Gastrocnemius medialis (tissue), 4 donors: ENCODE measurements at regions not wholly inside any gene's neighbourhood (a gene's known extent, or its start where the extent isn't known, plus 50 kb on each side); places are given as distances from the start of the nearest gene placed in this dataset.

ENCODE experiments used
- ATAC-seq, 2 donors: fragments of 150-250 bp; one replicate each; pipeline ENCODE4 v1.9.1; 2016
- DNase-seq, 2 donors: peaks; one replicate each; pipeline ENCODE4 v3.0.0-alpha.2; 2019
- H3K27ac ChIP-seq, 4 donors: fragments of 200-600 bp; sonication (generic); 1 replicate in 1 of 4; 2 replicates in 3 of 4; pipeline ENCODE4 v1.5.1; 2016 to 2018; ENCODE audit warnings: mild to moderate bottlenecking in 2 of 4, moderate library complexity in 1 of 4
- H3K27me3 ChIP-seq, 3 donors: fragments of 200-600 bp; sonication (generic) in 2 of 3; 1 replicate in 1 of 3; 2 replicates in 2 of 3; pipeline versions ENCODE4 v1.5.1 to v1.6.0; 2016 to 2019; ENCODE audit warnings: mild to moderate bottlenecking in 1 of 3, moderate library complexity in 1 of 3
- H3K36me3 ChIP-seq, 2 donors: fragments of 200-600 bp; sonication (generic) in 1 of 2; one replicate each; pipeline ENCODE4 v1.5.1; 2017 to 2018
- H3K4me1 ChIP-seq, 2 donors: fragments of 200-600 bp; sonication (generic) in 1 of 2; one replicate each; pipeline ENCODE4 v1.5.1; 2016 to 2017; ENCODE audit warnings: mild to moderate bottlenecking in 2 of 2
- H3K4me3 ChIP-seq, 4 donors: fragments of 200-600 bp; sonication (generic) in 3 of 4; 1 replicate in 1 of 4; 2 replicates in 3 of 4; pipeline ENCODE4 v1.5.1; 2016 to 2019; ENCODE audit warnings: mild to moderate bottlenecking in 2 of 4
- H3K9me3 ChIP-seq, 3 donors: fragments of 200-600 bp; sonication (generic) in 2 of 3; 1 replicate in 1 of 3; 2 replicates in 2 of 3; pipeline ENCODE4 v1.5.1; 2016 to 2019
- POLR2A ChIP-seq, 2 donors: fragments of 450-650 bp; IDR thresholded peaks; one replicate each; pipeline ENCODE4 v1.6.1; 2017; ENCODE audit warnings: antibody characterized with exemption in 2 of 2, mild to moderate bottlenecking in 2 of 2, moderate library complexity in 2 of 2
- in situ Hi-C, 4 donors: fragments of 200-750 bp; cut with MboI; loops; one replicate each; pipeline versions ENCODE4 v1.15.0 to v1.8.0; 2017; ENCODE audit warnings: low sequenced_read_pairs in 4 of 4
- intact Hi-C: fragments of 100-400 bp; cut with DNase I; formaldehyde crosslinking; loops from one replicate; pipeline ENCODE4 v1.15.1; 2023; ENCODE audit warnings: low total_unique reads
- TF ChIP-seq, protein P1 (sequence below), 5 experiments: fragments of 450-650 bp in 3 of 5; fragments of 200-600 bp in 2 of 5; sonication (generic) in 2 of 5; IDR thresholded peaks in 4 of 5; conservative IDR thresholded peaks in 1 of 5; 1 replicate in 4 of 5; 2 replicates in 1 of 5; pipeline ENCODE4 v1.5.1; 2016 to 2019; ENCODE audit warnings: antibody characterized with exemption in 5 of 5, mild to moderate bottlenecking in 3 of 5, moderate library complexity in 3 of 5

GRCh38 chrX:6898371-6898770 lies 249.1 kb upstream of the STS start:
- no peak overlapping the region for H3K27ac ChIP-seq
- no peaks in the 10 kb centered on the region for H3K9me3 ChIP-seq
- in situ Hi-C loops (no loop called here), intact Hi-C loops (no loop called here)
- DNase-seq: no peak
- H3K27me3 ChIP-seq: no peaks in the 10 kb centered on the region
- no peak overlapping the region for H3K4me3 ChIP-seq
- no peaks in the 10 kb centered on the region for H3K4me1 ChIP-seq
- no peak for TF ChIP-seq POLR2A (IDR thresholded peaks at IDR 0.05)
- TF ChIP-seq, protein P1, sequence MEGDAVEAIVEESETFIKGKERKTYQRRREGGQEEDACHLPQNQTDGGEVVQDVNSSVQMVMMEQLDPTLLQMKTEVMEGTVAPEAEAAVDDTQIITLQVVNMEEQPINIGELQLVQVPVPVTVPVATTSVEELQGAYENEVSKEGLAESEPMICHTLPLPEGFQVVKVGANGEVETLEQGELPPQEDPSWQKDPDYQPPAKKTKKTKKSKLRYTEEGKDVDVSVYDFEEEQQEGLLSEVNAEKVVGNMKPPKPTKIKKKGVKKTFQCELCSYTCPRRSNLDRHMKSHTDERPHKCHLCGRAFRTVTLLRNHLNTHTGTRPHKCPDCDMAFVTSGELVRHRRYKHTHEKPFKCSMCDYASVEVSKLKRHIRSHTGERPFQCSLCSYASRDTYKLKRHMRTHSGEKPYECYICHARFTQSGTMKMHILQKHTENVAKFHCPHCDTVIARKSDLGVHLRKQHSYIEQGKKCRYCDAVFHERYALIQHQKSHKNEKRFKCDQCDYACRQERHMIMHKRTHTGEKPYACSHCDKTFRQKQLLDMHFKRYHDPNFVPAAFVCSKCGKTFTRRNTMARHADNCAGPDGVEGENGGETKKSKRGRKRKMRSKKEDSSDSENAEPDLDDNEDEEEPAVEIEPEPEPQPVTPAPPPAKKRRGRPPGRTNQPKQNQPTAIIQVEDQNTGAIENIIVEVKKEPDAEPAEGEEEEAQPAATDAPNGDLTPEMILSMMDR (IDR thresholded peaks at IDR 0.05 in 4 of 5, conservative IDR thresholded peaks at IDR 0.05 in 1 of 5): no peak
- no peak for ATAC-seq
- H3K36me3 ChIP-seq: no peaks in the 10 kb centered on the region

DNA sequence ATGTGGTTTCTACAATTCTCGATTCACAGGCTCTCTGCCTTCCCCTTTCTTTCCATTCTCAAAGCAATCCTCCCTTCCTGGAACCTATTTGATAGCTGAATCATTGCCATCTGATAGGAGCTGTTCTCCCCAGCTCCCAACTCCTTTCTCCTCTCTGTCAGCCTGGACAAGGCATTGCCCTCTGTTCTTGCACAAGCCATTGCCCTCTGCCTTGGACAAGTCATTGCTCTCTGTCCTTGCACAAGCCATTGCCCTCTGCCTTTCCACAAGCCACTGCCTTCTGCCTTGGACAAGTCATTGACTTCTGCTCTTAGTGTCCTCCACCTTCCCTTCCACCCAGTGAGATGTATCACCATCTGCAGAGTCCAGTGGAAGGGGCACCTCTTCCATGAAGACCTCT lies 256.1 kb upstream of the STS start:
- no peak overlapping the region for H3K4me3 ChIP-seq
- H3K9me3 ChIP-seq: no peaks in the 10 kb centered on the region
- no peaks in the 10 kb centered on the region for H3K36me3 ChIP-seq
- no peaks in the 10 kb centered on the region for H3K27me3 ChIP-seq
- no peaks in the 10 kb centered on the region for H3K4me1 ChIP-seq
- intact Hi-C loops: no loop called here
- in situ Hi-C loops: no loop called here
- TF ChIP-seq, protein P1 (IDR thresholded peaks at IDR 0.05 in 4 of 5, conservative IDR thresholded peaks at IDR 0.05 in 1 of 5): no peak
- TF ChIP-seq POLR2A (IDR thresholded peaks at IDR 0.05): no peak
- ATAC-seq (no peak), DNase-seq (no peak)
- no peak overlapping the region for H3K27ac ChIP-seq

- Histone ChIP-seq H3K4me1 (no peaks in the 10 kb centered on the region), H3K4me3 (no peak overlapping the region), H3K9me3 (no peaks in the 10 kb centered on the region), H3K36me3 (no peaks in the 10 kb centered on the region), H3K27me3 (no peaks in the 10 kb centered on the region), H3K27ac (no peak overlapping the region)
- intact Hi-C loops: no loop called here
- no peak for DNase-seq
- ATAC-seq: no peak
- no peak for TF ChIP-seq POLR2A (IDR thresholded peaks at IDR 0.05)
- TF ChIP-seq, protein P1 (IDR thresholded peaks at IDR 0.05 in 4 of 5, conservative IDR thresholded peaks at IDR 0.05 in 1 of 5): no peak
- in situ Hi-C loops: no loop called here
Measured at GRCh38 chrX:6890544-6891261, 256.8 kb upstream of the STS start.

- in situ Hi-C loops (no loop called here), intact Hi-C loops (no loop called here)
- DNase-seq (no peak), ATAC-seq (no peak)
- Histone ChIP-seq H3K27ac (no peak overlapping the region), H3K9me3 (no peaks in the 10 kb centered on the region), H3K4me1 (no peaks in the 10 kb centered on the region), H3K36me3 (no peaks in the 10 kb centered on the region), H3K4me3 (no peak overlapping the region), H3K27me3 (no peaks in the 10 kb centered on the region)
- TF ChIP-seq POLR2A (IDR thresholded peaks at IDR 0.05): no peak
- TF ChIP-seq, protein P1 (IDR thresholded peaks at IDR 0.05 in 4 of 5, conservative IDR thresholded peaks at IDR 0.05 in 1 of 5): no peak
Measured at GRCh38 chrX:6885909-6886308, 261.6 kb upstream of the STS start.

DNA sequence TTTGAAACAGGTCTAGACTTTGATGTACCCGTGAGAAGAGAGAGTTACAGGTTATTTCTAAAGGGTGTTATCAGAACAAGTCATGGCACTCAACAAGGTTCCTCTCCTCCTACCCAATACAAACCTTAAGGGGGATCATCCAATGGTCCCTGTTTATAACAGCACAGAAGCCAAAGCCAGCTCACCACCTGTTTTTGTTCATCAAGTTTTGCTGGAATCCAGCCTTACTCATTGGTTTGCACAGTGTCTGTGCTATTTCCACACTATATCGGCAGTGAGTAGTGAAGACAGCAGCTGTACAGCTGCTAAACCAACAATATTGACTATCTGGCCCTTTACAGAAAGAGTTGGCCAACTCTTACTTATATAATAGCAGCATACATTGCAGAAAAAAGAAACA lies 262.1 kb upstream of the STS start:
- DNase-seq: no peak
- in situ Hi-C loops: no loop called here
- no peaks in the 10 kb centered on the region for H3K9me3 ChIP-seq
- no peaks in the 10 kb centered on the region for H3K36me3 ChIP-seq
- intact Hi-C loops: no loop called here
- H3K27me3 ChIP-seq: no peaks in the 10 kb centered on the region
- TF ChIP-seq, protein P1 (IDR thresholded peaks at IDR 0.05 in 4 of 5, conservative IDR thresholded peaks at IDR 0.05 in 1 of 5): no peak
- no peak for TF ChIP-seq POLR2A (IDR thresholded peaks at IDR 0.05)
- no peak for ATAC-seq
- no peak overlapping the region for H3K4me3 ChIP-seq
- no peak overlapping the region for H3K27ac ChIP-seq
- no peaks in the 10 kb centered on the region for H3K4me1 ChIP-seq
